GM21786 (cell line): ENCODE measurements at regions not wholly inside any gene's neighbourhood (a gene's known extent, or its start where the extent isn't known, plus 50 kb on each side); places are given as distances from the start of the nearest gene placed in this dataset.

Experiments
- ATAC-seq: cut with Tn5 transposase; IDR thresholded peaks from one replicate; pipeline ENCODE4 v1.9.1; 2021; ENCODE audit not compliant: unreplicated experiment

DNA sequence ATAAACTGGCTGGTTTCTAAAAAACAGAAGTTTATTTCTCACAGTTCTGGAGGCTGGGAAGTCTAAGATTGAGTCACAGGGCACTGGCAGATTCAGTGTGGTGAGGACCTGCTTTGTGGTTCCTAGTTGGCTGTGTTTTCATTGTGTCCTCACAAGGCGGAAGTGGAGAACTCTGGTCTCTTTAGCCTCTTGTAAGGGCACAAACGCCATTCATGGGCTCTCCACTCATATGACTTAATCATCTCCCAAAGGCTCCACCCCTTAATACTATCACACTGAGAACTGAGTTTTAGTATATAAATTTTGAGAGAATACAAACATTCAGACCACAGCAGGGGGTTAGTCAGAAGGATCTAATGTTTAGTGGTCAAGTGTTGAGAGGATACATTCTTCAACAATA lies 208.2 kb downstream of the SEC61B start:
- ATAC-seq = no peak

DNA sequence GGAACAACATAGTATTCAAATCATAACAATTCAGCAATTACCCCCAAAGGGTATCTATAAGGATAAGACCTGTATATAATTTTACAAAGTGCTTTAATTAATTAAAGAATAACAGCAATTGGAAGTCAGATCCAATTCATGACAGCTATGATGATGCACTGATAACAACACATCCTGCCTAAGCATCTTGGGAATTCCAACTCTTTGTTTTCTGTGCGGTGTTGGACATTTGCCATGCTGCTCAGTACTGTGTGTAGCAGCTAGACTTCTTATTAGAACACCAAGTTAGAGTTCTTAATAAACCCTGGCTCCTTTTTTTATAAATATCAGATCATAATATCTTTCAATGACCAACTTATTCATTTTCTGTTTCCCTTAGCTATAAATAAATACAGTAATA lies 209.0 kb downstream of the SEC61B start:
- no peak for ATAC-seq

DNA sequence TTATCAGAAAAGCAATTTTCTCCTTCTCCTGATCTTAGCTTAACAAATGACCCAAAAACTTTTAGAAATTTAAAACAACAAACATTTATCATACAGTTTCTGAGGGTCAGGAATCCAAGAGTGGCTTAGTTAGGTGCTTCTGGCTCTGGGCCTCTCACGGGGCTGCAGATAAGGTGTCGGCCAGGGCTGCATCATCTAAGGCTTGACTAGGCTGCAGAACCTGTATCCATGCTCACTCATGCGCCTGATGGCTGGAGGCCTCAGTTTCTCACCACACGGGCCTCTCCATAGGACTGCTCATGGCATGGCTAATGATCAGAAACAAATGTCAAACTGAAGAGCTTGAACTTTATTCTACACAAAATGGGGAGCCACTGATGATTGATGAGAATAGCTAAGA lies 210.0 kb downstream of the SEC61B start:
- ATAC-seq = no peak

DNA sequence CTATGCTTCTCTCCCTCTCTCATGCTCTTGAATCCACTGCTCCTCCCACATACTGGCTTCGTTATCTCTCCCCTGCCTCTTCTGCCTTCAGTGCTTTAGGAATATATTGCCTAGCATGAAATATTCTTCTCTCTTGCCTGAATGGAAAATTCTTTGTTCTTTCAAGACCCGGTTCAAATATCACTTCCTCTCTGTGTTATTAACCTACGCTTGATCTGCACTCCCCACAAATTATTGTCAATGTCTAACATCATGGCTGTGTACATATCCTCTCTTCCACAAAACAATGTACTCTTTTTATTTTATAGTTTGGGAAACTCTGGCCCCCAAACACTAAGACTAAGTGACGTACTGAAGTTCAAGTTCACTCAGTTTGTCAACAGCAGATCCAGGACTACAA lies 211.0 kb downstream of the SEC61B start:
- peak; percentile 4 for ATAC-seq

DNA sequence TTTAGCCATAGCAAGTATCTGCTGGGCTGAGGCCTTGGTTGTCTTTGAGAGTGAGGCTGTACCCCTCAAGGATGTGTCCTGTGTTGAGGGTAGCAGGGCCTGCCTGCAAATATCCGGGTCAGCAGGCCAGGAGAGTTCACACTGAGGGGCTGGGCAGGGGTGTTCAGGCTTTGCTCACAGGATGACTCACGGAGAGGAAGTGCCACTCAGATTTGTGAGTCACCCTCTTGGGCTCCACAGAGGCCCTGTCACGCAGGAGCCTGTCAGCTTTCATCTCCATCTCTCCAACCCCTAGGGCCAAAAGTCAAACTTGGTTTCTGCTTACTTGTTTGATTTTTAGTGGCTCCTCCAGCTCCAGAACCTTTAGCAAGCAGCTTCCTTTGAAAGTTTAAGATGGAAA lies 211.5 kb downstream of the SEC61B start:
- peak; percentile 99 for ATAC-seq

DNA sequence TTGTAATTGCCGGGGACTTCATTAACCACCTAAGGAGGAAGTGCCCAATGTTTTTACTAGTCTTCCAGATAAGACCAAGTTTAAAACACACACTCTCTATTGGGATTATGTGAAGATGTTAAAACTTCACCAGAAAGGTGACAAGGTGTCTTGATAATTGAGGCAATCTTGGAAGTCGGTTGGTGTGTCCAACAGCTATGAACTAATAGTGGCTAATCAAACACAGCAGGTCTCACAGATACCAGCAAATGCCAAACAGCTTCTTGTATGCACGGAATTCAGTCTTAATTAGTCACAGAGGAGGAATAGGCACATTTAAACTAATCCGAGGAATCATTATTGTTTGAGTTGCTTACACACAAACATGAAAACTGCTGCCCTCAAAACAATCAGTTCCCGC lies 214.5 kb downstream of the SEC61B start:
- no peak for ATAC-seq

DNA sequence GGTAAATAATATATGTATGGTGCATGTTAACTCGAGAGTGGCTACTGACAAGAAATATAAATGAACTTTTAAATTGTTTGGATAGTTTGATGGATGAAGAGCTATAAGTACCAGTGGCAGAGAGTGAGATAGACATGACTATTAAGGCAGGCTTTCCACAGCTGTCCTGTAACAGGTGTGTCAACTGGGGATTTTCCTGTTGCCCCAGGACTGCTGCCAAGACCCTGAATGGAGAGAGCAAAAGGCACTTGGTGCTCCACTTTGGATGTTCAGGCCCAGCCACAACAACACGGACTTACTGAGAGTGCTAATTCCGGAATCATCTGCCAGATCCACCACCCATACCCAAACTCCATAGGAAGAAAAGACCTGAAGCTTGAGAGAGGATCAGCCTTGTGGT lies 215.1 kb downstream of the SEC61B start:
- ATAC-seq = no peak

DNA sequence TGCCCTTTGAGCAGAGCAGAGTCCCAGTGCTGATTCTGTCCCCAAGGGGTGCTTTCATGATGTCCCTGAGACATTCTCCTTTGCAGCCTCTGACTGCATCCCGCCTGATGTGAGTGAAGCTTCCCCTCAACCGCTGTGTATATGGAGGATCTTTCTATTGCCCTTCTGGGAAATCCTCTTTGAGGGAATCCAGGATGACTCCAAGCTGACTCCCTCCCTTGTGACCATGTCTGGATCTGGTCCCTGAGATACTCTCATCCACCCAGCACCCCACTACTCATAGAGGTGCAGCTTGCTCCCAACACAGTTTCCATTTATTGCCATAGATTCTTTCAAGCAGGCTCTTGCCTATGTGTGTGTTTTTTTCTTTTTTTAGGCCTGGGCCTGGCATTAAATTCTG lies 216.5 kb downstream of the SEC61B start:
- no peak for ATAC-seq

DNA sequence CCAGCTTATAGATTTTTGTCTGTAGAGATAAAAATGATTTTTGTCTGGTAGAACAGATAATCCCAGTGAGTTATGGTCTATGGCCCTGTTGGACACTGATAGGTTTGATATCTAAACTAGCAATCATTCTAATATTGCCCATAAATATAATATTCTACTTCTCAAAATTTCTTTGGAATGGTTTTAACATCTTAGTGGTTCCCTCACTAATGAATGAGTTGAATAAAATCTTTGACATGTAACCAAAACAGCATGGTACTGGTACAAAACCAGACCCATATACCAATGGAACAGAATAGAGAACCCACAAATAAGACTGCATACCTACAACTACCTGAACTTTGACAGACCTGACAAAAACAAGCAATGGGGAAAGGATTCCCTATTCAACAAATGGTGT lies 219.7 kb downstream of the SEC61B start:
- ATAC-seq = no peak

DNA sequence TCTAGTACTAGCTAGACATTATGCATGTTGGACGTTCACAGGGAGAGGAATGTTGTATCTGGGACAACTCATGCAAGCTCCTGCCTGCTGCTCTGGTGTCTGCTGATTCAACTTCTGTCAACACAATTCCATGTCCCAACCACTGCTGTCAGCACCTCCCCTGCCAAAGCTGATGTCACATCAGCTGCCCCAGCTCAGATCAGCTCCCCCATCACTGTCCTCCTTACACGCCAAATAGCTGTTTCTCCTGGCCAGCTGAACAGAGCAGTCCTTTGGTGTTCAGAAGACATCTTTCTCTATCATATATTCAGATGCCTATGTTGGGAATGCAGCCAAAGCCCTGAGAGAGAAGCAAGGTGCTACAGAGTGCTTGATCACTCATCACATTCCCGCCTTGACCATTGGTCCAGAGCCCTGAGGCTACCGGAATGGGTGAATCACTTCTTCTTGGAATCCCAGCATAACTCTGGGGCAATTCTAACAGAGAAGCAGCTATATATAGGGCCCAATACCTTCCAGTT lies 223.3 kb downstream of the SEC61B start:
- no peak for ATAC-seq

DNA sequence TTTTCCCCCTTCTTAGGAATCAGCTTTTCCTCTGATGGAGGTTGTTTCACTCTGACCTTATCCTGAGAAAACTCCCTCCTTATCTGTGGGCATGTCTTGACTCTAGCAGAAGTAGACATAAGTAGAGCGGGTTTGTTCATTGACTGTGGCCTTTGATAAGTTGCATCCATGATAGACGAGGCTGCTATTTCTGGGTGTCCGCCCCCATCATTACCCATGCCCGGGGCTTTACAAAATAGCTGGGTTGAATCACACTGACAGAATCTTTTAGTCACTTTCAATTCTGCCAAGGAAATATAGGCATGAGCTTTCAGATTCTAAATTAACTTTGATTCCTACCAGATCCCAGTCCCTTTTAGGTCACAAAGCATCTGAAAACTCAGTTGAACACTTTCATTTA lies 223.8 kb downstream of the SEC61B start:
- ATAC-seq = no peak

DNA sequence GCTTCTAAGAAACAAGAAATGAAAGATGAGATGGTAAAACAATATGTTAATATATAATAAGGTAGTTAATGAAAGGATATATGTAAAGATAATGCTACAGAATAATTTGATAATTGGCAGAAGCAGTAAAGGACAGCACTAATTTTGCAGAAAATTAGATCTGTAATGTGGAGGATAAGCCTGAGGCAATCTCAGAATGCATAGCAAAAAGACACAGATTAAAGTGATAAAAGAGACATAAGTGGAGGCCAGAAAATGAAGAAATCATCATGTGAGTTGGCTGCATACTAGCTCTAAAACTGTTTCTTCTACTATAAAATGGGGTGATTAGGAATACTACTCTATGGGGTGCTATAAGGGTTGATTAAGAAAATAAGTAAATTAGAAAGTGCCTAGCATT lies 225.9 kb downstream of the SEC61B start:
- no peak for ATAC-seq

DNA sequence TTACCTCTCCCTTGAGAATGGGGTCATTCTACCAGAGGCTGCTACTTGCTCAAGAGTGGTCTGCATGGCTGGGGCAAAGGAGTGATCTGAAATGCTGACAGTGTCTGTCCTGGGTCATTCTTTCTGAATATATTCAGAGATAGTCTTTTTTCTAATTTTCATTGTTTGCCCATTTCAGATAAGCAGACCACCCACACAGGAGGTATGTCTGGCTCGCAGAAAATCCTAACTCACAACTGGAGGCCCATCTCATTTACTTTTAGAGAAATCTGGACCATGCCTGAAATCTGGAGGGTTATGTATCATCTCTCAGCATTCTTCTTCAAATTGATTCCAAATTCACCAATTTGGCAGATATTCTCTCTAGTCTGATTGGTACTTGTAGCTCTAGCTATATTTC lies 227.6 kb downstream of the SEC61B start:
- no peak for ATAC-seq

DNA sequence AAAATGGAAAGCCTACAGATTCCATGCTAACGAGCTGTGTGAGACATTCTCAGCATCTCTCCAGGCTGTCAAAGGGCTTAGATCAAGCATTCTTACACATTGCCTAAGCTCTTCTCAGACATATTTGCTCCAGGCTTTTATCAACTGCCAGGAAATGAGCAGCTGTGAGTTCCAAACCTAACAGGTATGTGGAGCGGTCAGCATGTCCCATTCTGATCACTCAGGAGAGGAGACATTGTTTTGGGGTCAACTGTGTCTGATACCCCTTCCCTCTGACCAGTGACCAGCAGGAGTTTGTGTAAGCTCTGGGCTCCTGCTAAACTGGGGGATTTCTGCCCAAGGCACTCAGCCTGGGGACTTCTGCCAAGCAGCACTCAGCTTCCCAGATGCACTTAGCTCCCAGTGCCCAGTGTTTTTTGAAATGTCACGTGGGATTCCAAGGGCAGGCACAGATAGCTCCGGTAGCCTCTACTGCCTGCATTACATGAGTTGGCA lies 229.1 kb downstream of the SEC61B start:
- ATAC-seq = no peak

DNA sequence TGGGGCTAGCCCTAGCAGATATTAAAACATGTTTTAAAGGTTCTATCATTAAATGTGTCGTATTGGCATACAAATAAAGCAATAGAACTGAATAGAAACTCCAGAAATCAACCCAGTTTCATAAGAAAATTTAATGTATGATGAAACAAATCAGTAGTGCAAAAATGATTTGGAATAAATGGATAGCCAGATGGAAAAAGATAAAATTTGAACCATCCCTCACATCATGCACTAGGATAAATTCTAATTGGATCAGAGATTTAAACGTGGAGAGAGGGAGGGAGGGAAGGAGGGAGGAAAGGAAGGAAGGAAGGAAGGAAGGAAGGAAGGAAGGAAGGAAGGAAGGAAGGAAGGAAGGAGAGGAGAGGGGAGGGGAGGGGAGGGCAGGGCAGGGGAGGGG lies 235.3 kb downstream of the SEC61B start:
- ATAC-seq = no peak

DNA sequence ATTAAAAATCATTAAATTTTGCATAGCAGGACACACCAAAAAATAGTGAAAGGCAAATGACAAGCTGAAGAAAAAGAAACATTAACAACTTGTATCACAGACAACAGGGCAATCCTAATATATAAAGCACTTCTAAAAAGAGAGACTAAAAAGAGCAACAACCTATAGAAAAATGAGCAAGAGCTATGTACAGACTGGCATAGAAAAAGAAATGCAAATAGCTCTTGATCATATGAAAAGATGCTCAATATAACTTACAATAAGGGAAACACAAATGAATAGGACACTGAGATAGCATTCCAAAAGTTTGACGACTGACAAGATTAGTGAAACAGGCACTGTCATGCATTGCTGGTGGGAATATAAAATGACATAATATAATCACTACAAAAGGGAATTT lies 235.9 kb downstream of the SEC61B start:
- ATAC-seq = no peak

DNA sequence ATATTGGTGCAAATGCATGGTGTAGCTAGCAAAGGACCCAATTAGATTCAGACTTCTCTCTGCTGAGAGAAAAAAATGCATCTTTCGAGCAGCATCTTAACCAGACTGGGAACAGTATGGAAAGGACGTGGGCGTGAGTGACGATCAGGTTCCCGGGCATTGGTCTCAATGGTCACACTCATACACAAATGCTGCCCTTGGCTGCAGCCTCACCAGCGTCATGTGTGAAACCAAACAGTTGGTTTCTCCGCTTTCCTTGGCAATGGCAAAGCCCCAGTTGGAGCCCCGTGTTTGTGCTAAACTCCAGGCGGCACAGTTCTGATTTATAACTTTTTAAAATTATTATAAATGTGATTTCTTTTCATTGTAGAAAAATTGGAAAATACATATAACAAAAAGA lies 237.8 kb downstream of the SEC61B start:
- ATAC-seq = no peak

DNA sequence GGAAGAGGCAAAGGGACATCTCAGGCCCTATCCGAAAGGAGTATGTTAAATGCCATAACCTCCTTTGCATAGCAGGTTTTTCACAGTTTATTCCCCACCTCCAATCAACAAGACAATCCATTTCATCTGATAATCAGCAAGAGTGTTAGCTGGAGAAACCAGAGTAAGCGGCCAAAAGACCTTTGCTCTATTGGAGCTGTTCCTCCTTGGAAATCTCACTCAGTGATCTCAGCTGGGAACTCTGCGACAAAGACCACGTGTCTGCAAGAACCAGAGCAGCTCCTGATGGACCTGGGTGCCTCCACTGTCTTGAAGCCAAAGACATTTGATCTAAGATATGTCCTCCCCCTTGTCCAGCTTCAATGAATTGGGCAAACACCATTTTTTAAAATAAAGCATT lies 241.0 kb downstream of the SEC61B start:
- no peak for ATAC-seq

DNA sequence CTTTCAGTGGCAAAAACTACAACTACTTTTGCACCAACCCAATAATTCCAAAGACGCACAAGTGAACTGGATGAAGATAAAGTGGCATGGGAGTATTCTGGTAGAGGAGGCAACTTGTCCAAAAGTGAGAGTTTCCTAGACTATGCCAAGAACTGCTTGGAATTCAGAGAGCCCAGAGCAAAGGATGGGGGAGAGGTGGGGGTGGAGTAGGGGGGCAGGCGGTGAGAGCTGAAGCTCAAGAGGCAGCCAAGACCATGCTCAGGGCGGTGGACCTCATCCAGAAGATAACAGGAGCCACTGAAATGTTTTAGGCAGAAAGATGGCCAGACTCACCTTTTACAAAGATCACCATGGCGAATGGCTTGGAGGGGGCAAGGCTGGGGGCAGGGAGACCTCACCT lies 242.5 kb downstream of the SEC61B start:
- ATAC-seq = no peak

DNA sequence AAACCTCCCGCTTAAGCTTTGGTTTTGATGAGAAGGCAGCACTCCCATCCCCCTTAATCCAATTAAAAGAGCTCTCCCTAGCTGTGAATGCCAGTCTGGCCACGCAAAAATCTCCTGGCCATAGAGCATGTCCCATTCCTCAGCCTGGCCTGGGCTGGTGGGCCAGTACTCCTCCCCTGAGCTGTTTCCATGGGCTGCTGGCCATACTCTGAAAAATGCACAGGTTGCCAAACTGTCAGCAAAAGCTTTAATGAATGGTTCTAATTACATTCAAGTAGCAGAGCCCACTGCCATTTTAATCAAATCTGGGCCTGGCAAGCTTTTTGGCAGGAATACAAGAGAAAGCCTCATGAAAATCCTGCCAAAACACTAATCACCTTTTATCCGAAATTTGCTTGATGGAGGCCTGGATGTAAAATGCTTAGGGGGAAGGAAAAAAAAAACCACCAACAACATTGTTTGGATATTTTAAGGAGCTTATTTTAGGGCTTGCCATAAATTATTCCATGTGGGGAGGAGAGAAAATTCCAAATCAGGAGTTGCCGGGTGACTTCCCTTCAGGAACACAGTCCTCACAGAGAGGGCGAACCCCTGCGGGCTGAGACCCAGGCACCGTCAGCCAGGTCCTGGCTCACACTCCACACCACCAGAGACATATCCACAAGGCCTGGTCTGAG lies 243.3 kb downstream of the SEC61B start:
- no peak for ATAC-seq

DNA sequence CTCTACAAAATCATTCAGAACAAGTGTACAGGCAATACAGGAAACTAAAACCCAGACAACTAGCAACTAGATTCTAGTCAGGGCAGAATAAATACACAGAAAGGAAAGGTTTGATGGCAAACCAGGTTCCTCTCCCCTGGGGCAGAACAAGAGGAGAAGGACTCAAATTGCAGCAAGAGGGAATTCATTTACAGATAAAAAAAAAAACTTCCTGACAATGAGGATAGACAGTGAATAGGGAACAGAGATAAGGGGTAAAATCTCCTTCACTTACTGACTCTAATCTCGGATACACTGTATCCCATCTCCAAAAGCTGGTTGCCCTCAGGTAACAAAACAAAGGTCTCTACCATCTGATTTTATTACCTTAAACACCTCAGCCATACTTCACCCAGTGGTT lies 244.0 kb downstream of the SEC61B start:
- no peak for ATAC-seq

DNA sequence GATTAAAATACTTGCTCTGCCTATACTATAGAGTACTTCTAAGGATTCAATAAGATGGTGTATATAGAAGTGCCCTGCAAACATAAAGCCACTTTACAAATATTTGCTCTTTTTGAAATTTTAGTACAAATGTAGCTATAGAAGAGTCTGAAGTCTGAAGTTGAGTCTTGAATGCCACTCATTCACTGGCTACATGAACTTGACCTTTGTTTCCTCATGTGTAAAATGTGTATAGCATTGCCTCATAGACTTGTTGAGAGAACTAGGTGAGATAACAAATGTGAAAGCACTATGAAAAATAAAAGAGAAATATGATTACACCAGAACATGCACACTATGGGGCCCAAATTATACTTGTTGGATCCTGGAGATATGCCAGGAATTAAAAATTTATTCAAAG lies 244.7 kb downstream of the SEC61B start:
- no peak for ATAC-seq

DNA sequence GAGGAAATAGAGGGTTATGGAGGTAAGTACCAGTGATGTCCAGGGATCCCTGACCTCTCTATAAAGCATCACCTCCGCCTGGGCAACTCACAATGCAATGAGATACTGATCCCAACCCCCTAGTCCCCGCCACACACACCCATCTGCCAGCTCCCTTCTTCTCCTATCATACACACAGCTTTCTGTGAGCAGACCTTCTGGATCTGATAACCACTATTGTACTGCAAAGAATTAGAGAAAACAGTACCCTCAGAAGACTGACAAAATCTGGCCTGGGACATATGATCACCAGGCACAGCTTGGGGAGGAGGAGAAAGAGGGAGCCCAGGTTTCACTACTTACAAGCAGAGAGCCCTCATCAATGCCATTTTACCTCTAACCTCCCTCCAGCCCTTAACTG lies 249.0 kb downstream of the SEC61B start:
- ATAC-seq = no peak
